GM12874 (cell line): ENCODE measurements at regions not wholly inside any gene's neighbourhood (a gene's known extent, or its start where the extent isn't known, plus 50 kb on each side); places are given as distances from the start of the nearest gene placed in this dataset.

Source experiments
- TF ChIP-seq, protein P1 (sequence below): IDR thresholded peaks from 2 replicates; pipeline ENCODE4 v1.5.1; 2011; ENCODE audit warnings: low read depth, mild to moderate bottlenecking, control low read depth, low read length, moderate library complexity; ENCODE audit not compliant: insufficient read depth

DNA sequence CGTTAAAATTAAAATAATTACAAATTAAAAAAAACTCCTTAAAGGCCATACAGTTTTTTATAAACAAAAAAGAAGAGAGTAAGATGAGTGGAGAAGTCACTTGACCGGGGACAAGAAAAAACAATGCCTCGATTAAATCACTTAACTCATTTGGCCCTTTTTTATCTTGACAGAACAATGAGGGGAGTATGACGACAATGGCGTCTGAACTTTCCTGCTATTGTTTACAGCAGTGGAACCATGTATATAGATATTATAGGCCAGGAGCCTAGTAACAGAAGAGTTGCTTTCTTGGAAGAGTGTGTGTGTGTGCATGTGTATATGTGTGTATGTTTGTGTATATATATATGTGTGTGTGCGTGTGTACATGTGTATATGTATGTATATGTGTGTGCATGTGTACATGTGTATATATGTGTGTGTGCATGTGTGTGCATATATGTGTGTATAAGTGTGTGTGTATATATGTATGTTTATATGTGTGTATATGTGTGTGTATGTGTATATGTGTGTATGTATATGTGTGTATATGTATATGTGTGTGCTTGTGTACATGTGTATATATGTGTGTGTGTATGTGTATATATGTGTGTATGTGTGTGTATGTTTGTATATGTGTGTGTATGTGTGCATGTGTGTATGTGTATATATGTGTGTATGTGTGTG, 153.4 kb upstream of the FAT1 start:
- TF ChIP-seq, protein P1, sequence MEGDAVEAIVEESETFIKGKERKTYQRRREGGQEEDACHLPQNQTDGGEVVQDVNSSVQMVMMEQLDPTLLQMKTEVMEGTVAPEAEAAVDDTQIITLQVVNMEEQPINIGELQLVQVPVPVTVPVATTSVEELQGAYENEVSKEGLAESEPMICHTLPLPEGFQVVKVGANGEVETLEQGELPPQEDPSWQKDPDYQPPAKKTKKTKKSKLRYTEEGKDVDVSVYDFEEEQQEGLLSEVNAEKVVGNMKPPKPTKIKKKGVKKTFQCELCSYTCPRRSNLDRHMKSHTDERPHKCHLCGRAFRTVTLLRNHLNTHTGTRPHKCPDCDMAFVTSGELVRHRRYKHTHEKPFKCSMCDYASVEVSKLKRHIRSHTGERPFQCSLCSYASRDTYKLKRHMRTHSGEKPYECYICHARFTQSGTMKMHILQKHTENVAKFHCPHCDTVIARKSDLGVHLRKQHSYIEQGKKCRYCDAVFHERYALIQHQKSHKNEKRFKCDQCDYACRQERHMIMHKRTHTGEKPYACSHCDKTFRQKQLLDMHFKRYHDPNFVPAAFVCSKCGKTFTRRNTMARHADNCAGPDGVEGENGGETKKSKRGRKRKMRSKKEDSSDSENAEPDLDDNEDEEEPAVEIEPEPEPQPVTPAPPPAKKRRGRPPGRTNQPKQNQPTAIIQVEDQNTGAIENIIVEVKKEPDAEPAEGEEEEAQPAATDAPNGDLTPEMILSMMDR = no peak

DNA sequence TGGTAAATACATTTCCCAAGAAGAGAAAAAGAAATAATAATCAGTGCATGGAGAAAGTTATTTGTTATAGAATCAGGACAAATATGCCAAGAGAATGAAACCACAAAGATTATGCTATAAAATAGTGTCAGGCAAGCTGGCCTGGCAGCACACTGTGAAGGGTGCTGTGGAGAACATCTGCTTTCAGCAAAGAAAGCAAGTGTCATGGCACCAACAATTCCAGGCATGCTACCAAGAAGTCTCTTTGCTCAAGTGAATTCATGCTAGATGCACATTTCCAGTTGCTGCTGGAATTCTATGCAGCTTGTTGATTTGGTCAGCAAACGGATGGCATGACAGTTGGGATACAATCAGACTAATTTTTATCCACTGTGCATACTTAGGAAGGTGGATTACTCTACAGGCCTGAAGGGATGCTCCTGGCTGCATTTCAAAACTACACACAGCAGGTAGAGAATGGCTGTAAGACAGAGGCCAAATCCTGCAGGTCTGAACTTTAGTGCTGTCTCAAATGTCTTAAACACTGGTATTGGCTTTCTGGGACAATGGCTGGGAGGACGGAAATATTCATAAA, 154.6 kb upstream of the FAT1 start:
- TF ChIP-seq, protein P1 = no peak

DNA sequence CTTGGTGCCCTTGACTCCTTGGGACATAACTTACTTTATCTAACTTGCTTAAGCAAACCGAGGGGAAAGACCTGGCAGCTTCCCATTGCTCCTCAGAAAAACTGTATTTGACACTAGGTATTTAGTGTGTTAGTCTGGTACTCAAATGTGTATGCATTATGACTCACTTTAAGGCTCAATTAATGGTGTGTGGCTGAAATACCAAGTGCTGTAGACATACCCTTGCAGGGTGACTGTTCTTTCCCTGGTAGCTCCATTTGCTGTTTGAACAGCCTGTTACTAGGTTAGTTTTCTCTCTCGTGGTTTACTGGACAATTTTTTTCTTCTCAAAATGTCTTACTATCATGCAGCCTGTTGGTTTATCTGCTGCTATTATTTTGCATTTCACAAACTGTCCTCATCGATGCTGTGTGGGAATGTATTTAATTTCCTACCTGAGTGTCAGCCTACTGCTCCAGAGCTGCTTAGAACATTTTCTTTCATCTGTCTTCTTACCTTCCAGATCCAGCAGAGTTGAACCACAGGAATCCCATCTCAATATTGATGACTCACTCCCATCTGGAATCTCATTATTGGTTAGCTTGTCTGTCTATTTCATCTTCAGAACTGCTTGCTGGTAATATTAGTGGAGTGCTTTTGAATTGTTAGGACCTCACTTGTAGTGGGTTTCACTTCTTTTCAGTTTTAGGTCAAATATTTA, 158.0 kb upstream of the FAT1 start:
- TF ChIP-seq, protein P1 = no peak

DNA sequence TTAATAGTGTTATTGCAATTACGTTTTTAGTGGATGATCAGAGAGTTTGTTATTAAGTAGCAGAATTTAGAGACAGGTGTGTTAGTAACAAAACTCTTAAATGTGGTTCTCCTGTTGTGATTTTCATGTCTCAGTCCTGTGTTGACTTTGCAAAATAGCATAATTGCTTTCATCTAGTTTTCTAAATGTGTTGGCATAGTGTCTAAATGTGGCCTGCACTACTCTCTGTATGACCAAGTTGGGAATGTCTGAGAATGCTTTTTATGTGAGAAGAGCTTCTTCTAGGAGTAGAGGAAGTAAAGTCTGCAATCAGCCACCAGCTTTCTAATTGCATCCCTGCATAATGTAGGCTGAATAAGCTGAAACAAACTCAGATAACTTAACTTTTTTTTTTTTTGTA, 158.6 kb upstream of the FAT1 start:
- TF ChIP-seq, protein P1 = no peak

DNA sequence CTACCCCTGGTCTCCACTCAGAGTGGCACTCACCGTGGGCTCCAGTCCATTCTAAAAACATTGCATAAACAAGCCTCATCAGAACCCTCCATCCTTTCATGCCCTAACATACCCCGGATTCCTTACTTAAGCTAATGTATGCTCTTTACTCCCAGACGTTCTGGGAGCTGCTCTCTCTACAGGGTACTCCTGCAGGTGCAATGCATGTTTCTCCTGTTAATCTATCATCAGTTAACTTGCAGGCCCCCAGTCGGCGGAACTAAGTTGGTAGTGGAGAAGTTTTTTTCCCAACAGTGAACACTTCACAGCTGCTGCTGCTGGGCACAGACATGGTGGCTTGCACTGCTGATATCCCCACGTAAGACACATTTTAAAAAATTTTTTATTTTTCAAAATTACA, 161.6 kb upstream of the FAT1 start:
- TF ChIP-seq, protein P1 = no peak

DNA sequence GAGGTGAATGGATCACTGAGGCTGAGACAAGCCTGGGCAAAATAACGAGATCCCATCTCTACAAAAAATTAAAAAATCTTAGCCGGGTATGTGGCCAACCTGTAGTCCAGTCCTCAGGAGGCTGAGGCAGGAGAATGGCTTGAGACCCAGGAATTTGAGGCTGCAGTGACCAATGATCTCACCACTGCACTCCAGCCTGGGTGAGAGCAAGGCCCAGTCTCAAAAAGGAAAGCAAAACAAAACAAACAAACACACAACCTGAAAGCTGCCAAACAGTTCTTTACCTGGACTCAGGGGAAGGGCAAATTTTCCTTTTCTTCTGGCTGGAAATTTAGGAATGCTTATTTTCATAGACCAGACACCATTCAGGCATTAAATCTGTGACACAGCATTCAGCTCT, 163.1 kb upstream of the FAT1 start:
- TF ChIP-seq, protein P1 = no peak

DNA sequence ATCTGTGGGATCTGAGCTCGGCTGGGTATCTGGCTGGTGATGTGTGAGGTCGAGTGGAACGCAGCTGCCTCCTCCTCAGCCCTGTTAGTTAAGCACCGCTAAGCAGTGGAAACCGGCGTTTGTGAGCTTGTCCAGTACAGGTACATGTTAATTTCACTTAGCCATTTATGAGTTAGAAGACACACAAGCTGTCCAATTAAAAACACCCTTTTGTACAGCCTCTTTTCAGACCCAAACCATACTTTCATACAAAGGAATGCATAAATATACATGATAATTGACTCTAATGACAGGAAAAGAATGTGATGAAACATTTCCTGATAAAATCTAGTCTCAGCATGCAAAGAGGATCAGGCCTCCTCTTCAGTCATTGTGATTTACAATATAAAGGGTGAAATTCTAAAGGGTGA, 163.6 kb upstream of the FAT1 start:
- TF ChIP-seq, protein P1 = no peak
